ENCODE measurements at regions not wholly inside any gene's neighbourhood (a gene's known extent, or its start where the extent isn't known, plus 50 kb on each side); places are given as distances from the start of the nearest gene placed in this dataset.

GRCh38 chr13:61857198-61857597 is 441.5 kb upstream of the PCDH20 start:
- DNase-seq: no peak

GRCh38 chr13:61852116-61852619 is 436.5 kb upstream of the PCDH20 start:
- DNase-seq: no peak

GRCh38 chr13:61850794-61851193 is 435.1 kb upstream of the PCDH20 start:
- no peak for DNase-seq

GRCh38 chr13:61838568-61838967 is 422.9 kb upstream of the PCDH20 start:
- no peak for DNase-seq

GRCh38 chr13:61833228-61833627 is 417.6 kb upstream of the PCDH20 start:
- DNase-seq: no peak

GRCh38 chr13:61831026-61831425 is 415.4 kb upstream of the PCDH20 start:
- no peak for DNase-seq

- DNase-seq: peak; percentile 47
These were observed 414.8 kb upstream of the PCDH20 start for GRCh38 chr13:61830475-61830874.

GRCh38 chr13:61824168-61824567 is 408.5 kb upstream of the PCDH20 start:
- no peak for DNase-seq

- no peak for DNase-seq
These were observed 396.6 kb upstream of the PCDH20 start for GRCh38 chr13:61812286-61812685.

GRCh38 chr13:61810065-61810464 is 394.4 kb upstream of the PCDH20 start:
- DNase-seq: no peak

GRCh38 chr13:61797397-61797796 is 381.7 kb upstream of the PCDH20 start:
- DNase-seq: no peak

- no peak for DNase-seq
These were observed 379.9 kb upstream of the PCDH20 start for GRCh38 chr13:61795580-61795979.

GRCh38 chr13:61779456-61779855 is 363.8 kb upstream of the PCDH20 start:
- no peak for DNase-seq

GRCh38 chr13:61778531-61778930 is 362.9 kb upstream of the PCDH20 start:
- no peak for DNase-seq

- DNase-seq: no peak
These were observed 362.2 kb upstream of the PCDH20 start for GRCh38 chr13:61777899-61778298.

GRCh38 chr13:61777271-61777670 is 361.6 kb upstream of the PCDH20 start:
- DNase-seq: peak; percentile 30

GRCh38 chr13:61774903-61775302 is 359.3 kb upstream of the PCDH20 start:
- DNase-seq: no peak

- DNase-seq: no peak
These were observed 355.0 kb upstream of the PCDH20 start for GRCh38 chr13:61770681-61771080.

- DNase-seq: no peak
These were observed 352.5 kb upstream of the PCDH20 start for GRCh38 chr13:61768175-61768574.

GRCh38 chr13:61766667-61767058 is 351.0 kb upstream of the PCDH20 start:
- no peak for DNase-seq

GRCh38 chr13:61765940-61766666 is 350.5 kb upstream of the PCDH20 start:
- DNase-seq: peak; percentile 16

- no peak for DNase-seq
These were observed 349.6 kb upstream of the PCDH20 start for GRCh38 chr13:61765181-61765742.

- DNase-seq: no peak
These were observed 346.0 kb upstream of the PCDH20 start for GRCh38 chr13:61761690-61762089.

GRCh38 chr13:61760102-61760501 is 344.5 kb upstream of the PCDH20 start:
- no peak for DNase-seq

GRCh38 chr13:61756031-61756430 is 340.4 kb upstream of the PCDH20 start:
- no peak for DNase-seq
